HG02852 (cell line): ENCODE measurements at regions not wholly inside any gene's neighbourhood (a gene's known extent, or its start where the extent isn't known, plus 50 kb on each side); places are given as distances from the start of the nearest gene placed in this dataset.

Experiments
- ATAC-seq: cut with Tn5 transposase; IDR thresholded peaks from one replicate; pipeline ENCODE4 v1.9.1; 2021; ENCODE audit warnings: mild to moderate bottlenecking, moderate library complexity; ENCODE audit not compliant: unreplicated experiment

- no peak for ATAC-seq
These were observed 293.0 kb upstream of the PLXNA2 start for GRCh38 chr1:208537198-208537597.

- no peak for ATAC-seq
These were observed 293.9 kb upstream of the PLXNA2 start for GRCh38 chr1:208538078-208538477.

GRCh38 chr1:208538587-208538986 is 294.4 kb upstream of the PLXNA2 start:
- no peak for ATAC-seq

- ATAC-seq: no peak
These were observed 296.5 kb upstream of the PLXNA2 start for GRCh38 chr1:208540724-208541123.

GRCh38 chr1:208541225-208541855 is 297.2 kb upstream of the PLXNA2 start:
- no peak for ATAC-seq

- ATAC-seq: no peak
These were observed 298.1 kb upstream of the PLXNA2 start for GRCh38 chr1:208542309-208542708.

GRCh38 chr1:208544053-208544452 is 299.9 kb upstream of the PLXNA2 start:
- no peak for ATAC-seq

- ATAC-seq: peak; percentile 47
These were observed 300.6 kb upstream of the PLXNA2 start for GRCh38 chr1:208544794-208545193.

- no peak for ATAC-seq
These were observed 306.8 kb upstream of the PLXNA2 start for GRCh38 chr1:208551024-208551423.

GRCh38 chr1:208551633-208552320 is 307.6 kb upstream of the PLXNA2 start:
- ATAC-seq: no peak

- no peak for ATAC-seq
These were observed 308.7 kb upstream of the PLXNA2 start for GRCh38 chr1:208552928-208553327.

- ATAC-seq: no peak
These were observed 312.3 kb upstream of the PLXNA2 start for GRCh38 chr1:208556461-208556860.

GRCh38 chr1:208557046-208557722 is 313.0 kb upstream of the PLXNA2 start:
- no peak for ATAC-seq

GRCh38 chr1:208557723-208558094 is 313.5 kb upstream of the PLXNA2 start:
- ATAC-seq: no peak

GRCh38 chr1:208559597-208560329 is 315.6 kb upstream of the PLXNA2 start:
- ATAC-seq: no peak

GRCh38 chr1:208562151-208562960 is 318.2 kb upstream of the PLXNA2 start:
- no peak for ATAC-seq

GRCh38 chr1:208564466-208564865 is 320.3 kb upstream of the PLXNA2 start:
- no peak for ATAC-seq

GRCh38 chr1:208565756-208566440 is 321.7 kb upstream of the PLXNA2 start:
- no peak for ATAC-seq

- ATAC-seq: no peak
These were observed 325.0 kb upstream of the PLXNA2 start for GRCh38 chr1:208569181-208569580.

GRCh38 chr1:208570362-208570761 is 326.2 kb upstream of the PLXNA2 start:
- no peak for ATAC-seq
